ENCODE measurements at regions not wholly inside any gene's neighbourhood (a gene's known extent, or its start where the extent isn't known, plus 50 kb on each side); places are given as distances from the start of the nearest gene placed in this dataset.

DNA sequence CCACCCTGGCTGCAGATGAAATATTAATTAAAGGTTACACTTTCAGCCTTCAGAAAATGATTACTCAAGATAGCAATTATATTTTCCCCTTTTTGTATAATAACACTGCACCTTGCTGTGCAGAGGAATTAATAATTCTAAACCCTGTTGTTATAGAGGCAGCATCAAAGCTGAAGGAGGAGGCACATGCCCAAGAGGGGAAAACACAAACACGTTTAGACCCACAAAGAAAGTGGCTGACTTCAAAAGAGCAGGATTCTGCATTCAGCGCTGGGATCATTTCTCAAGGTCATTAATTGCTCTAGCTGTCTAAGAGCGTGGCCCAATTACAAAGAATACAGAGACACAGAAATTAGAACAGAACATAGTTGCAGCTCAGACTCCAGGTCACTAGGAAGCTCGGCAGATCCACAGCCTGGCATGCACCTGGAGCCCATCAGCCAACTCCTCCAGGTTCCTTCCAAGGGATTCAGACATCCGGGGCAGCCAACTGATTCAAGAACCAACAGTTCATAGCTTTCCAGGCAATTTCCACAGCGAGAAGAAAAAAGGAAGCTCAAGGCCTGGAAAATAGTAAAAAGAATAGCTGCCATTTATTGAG is 102.3 kb upstream of the ID2 start:
- no peak for TF ChIP-seq EZH2 (IDR thresholded peaks at IDR 0.05; ENCODE audit: insufficient read depth, poor library complexity, severe bottlenecking)
- TF ChIP-seq EZH2phosphoT487 (IDR thresholded peaks at IDR 0.05; ENCODE audit: insufficient read depth, low read depth) = no peak
- H3K27me3 ChIP-seq (replicated peaks; ENCODE audit: insufficient read depth) = no peaks in the 10 kb centered on the region
- in situ Hi-C loops (cut with MboI) = no loop called here
- H3K36me3 ChIP-seq (ENCODE audit: low read depth) = no peaks in the 10 kb centered on the region
- H3K4me2 ChIP-seq (ENCODE audit: unreplicated experiment) = no peak overlapping the region
- H3F3A ChIP-seq (ENCODE audit: insufficient read depth) = no peaks in the 10 kb centered on the region
- H3K4me1 ChIP-seq (ENCODE audit: insufficient read depth) = no peaks in the 10 kb centered on the region
- no peak overlapping the region for H3K9ac ChIP-seq
- no peaks in the 10 kb centered on the region for H3K9me3 ChIP-seq (ENCODE audit: low read depth)
- no peaks in the 10 kb centered on the region for H3K79me2 ChIP-seq (ENCODE audit: insufficient read depth)
- no peak overlapping the region for H3K4me3 ChIP-seq
- 88 to 94% methylated on average over 6 of the region's 6 CpGs for WGBS, 2 experiments (ENCODE audit: low coverage in 1 of 2, low lambda C conversion rate in 2 of 2, missing lambda C conversion rate in 2 of 2)
- H3K9me2 ChIP-seq (ENCODE audit: insufficient read depth) = no peaks in the 10 kb centered on the region
- H2AFZ ChIP-seq = no peak overlapping the region
- no peaks in the 10 kb centered on the region for H4K20me1 ChIP-seq (ENCODE audit: insufficient read depth)
- no peak overlapping the region for H3K27ac ChIP-seq
- DNase-seq = no peak

DNA sequence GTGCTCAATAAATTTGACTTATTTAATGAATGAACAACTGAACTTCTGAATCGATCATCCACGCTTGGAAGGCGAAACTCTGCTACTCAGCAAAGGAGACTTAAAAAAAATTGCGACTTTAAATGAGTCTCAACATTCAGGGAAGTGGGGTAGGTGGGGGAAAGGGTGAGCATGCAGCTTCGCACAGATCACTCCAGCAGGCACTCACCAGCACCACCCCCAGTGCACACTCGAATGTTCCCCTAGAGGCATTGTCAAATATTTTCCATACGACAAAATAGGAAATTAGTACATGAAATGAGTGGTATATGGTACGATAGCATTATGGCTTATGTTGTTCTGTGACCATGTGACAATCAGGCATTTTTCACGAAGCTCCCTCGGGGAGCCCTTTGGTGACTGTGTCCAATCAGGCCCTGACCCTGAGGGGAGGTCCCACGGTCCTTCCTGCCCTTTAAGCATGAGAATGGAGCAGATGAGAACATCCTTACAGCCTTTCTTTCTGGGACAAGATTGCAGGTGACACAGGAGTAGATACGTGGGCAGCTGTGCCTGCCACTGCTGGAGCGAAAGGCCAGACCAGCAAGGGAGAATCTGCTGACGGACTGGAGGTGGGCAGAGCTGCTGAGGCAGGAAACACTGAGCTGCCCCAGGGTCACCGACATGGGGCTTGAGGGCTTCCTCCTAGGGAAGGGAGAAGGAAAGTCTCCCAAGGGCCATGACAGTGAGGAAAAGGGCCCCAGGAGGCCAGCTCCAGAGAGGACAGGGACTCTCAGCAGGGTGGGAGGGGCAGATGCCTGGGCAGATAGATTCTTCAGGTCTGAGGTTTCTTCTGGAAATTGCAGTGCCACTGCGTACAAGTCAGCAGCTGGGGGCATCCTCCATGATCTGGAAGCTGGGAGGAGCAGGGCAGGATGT is 101.3 kb upstream of the ID2 start:
- Histone ChIP-seq H3K36me3 (ENCODE audit: low read depth) (no peaks in the 10 kb centered on the region), H3K9me2 (ENCODE audit: insufficient read depth) (no peaks in the 10 kb centered on the region), H3K27me3 (replicated peaks; ENCODE audit: insufficient read depth) (no peaks in the 10 kb centered on the region), H3F3A (ENCODE audit: insufficient read depth) (no peaks in the 10 kb centered on the region), H3K4me3 (no peak overlapping the region), H4K20me1 (ENCODE audit: insufficient read depth) (no peaks in the 10 kb centered on the region), H3K4me1 (ENCODE audit: insufficient read depth) (no peaks in the 10 kb centered on the region), H3K9me3 (ENCODE audit: low read depth) (no peaks in the 10 kb centered on the region), H3K4me2 (ENCODE audit: unreplicated experiment) (no peak overlapping the region), H2AFZ (no peak overlapping the region), H3K27ac (no peak overlapping the region), H3K9ac (no peak overlapping the region), H3K79me2 (ENCODE audit: insufficient read depth) (no peaks in the 10 kb centered on the region)
- in situ Hi-C loops (cut with MboI) = no loop called here
- WGBS, 2 experiments (ENCODE audit: low coverage in 1 of 2, low lambda C conversion rate in 2 of 2, missing lambda C conversion rate in 2 of 2) = 90 to 93% methylated on average over 15 to 16 of the region's 16 CpGs
- TF ChIP-seq EZH2phosphoT487 (IDR thresholded peaks at IDR 0.05; ENCODE audit: insufficient read depth, low read depth) = no peak
- TF ChIP-seq EZH2 (IDR thresholded peaks at IDR 0.05; ENCODE audit: insufficient read depth, poor library complexity, severe bottlenecking) = no peak
- DNase-seq = no peak

DNA sequence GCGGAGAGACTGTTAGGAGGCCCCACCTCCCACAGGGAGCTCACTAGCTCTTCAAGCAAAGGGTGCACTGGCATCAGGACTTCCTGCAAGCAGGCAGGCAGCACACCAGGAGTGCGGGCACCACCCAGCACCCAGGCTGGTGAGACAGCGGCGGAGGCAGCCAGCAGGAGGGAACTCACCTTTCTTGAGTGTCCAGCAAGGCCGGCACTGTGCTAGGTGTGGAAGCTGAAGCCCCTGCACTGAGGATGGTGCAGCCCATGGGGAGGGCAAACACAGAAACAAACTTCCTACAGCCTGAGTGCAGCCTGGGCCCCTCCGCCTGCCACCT is 100.7 kb upstream of the ID2 start:
- H3K4me3 ChIP-seq = no peak overlapping the region
- no peaks in the 10 kb centered on the region for H3K79me2 ChIP-seq (ENCODE audit: insufficient read depth)
- no peak for TF ChIP-seq EZH2 (IDR thresholded peaks at IDR 0.05; ENCODE audit: insufficient read depth, poor library complexity, severe bottlenecking)
- no peak for TF ChIP-seq EZH2phosphoT487 (IDR thresholded peaks at IDR 0.05; ENCODE audit: insufficient read depth, low read depth)
- H3K27me3 ChIP-seq (replicated peaks; ENCODE audit: insufficient read depth) = no peaks in the 10 kb centered on the region
- no peak overlapping the region for H2AFZ ChIP-seq
- 93% methylated on average over 6 of the region's 6 CpGs for WGBS, 2 experiments (ENCODE audit: low coverage in 1 of 2, low lambda C conversion rate in 2 of 2, missing lambda C conversion rate in 2 of 2)
- no peaks in the 10 kb centered on the region for H3K36me3 ChIP-seq (ENCODE audit: low read depth)
- H3K4me1 ChIP-seq (ENCODE audit: insufficient read depth) = no peaks in the 10 kb centered on the region
- in situ Hi-C loops (cut with MboI) = no loop called here
- no peak overlapping the region for H3K4me2 ChIP-seq (ENCODE audit: unreplicated experiment)
- H3K9me2 ChIP-seq (ENCODE audit: insufficient read depth) = no peaks in the 10 kb centered on the region
- H3K9me3 ChIP-seq (ENCODE audit: low read depth) = no peaks in the 10 kb centered on the region
- H3K27ac ChIP-seq = no peak overlapping the region
- H3F3A ChIP-seq (ENCODE audit: insufficient read depth) = no peaks in the 10 kb centered on the region
- H3K9ac ChIP-seq = no peak overlapping the region
- no peak for DNase-seq
- H4K20me1 ChIP-seq (ENCODE audit: insufficient read depth) = no peaks in the 10 kb centered on the region

DNA sequence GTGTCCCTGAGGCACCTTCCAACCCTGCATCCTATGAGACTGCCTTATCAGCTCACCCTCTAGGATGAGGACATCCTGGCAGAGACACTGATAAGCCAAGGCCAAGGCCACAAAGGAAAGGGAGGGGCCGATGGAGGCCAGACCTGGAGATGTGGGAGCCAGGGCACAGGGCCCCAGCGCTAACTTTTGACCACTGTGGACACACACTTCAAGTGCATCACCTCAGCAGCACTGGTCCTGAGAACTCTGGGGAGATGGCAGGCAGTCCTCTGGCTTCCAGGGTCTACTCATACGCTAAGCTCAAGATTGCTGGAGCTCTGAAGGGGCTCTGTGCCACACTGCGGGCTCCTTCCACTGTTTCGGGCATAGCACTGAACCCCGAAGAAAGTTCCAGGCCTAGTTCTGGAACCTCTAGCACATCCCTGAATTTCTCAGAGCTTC is 100.2 kb upstream of the ID2 start:
- H3K4me2 ChIP-seq (ENCODE audit: unreplicated experiment) = no peak overlapping the region
- no peaks in the 10 kb centered on the region for H3K9me2 ChIP-seq (ENCODE audit: insufficient read depth)
- TF ChIP-seq EZH2phosphoT487 (IDR thresholded peaks at IDR 0.05; ENCODE audit: insufficient read depth, low read depth) = no peak
- no peak for TF ChIP-seq EZH2 (IDR thresholded peaks at IDR 0.05; ENCODE audit: insufficient read depth, poor library complexity, severe bottlenecking)
- H2AFZ ChIP-seq = no peak overlapping the region
- WGBS, 2 experiments (ENCODE audit: low coverage in 1 of 2, low lambda C conversion rate in 2 of 2, missing lambda C conversion rate in 2 of 2) = 96% methylated on average over 5 to 6 of the region's 6 CpGs
- no peaks in the 10 kb centered on the region for H3K36me3 ChIP-seq (ENCODE audit: low read depth)
- 0 out of 2 replicates have a peak, but pooled peaks cover under 1% of the 10 kb centered on the region for H3K27me3 ChIP-seq (replicated peaks; ENCODE audit: insufficient read depth)
- DNase-seq = no peak
- H3K9me3 ChIP-seq (ENCODE audit: low read depth) = no peaks in the 10 kb centered on the region
- no peaks in the 10 kb centered on the region for H3K79me2 ChIP-seq (ENCODE audit: insufficient read depth)
- in situ Hi-C loops (cut with MboI) = no loop called here
- no peaks in the 10 kb centered on the region for H3K4me1 ChIP-seq (ENCODE audit: insufficient read depth)
- H3K4me3 ChIP-seq = no peak overlapping the region
- no peaks in the 10 kb centered on the region for H3F3A ChIP-seq (ENCODE audit: insufficient read depth)
- H3K27ac ChIP-seq = no peak overlapping the region
- H3K9ac ChIP-seq = no peak overlapping the region
- H4K20me1 ChIP-seq (ENCODE audit: insufficient read depth) = no peaks in the 10 kb centered on the region

All from GM23248 (cell line).